Activated CD8-positive, alpha-beta memory T cell treated with anti-CD3 and anti-CD28 coated beads, Interleukin-2, amount 50 U/mL, for 48 hours (primary cell): ENCODE measurements at regions not wholly inside any gene's neighbourhood (a gene's known extent, or its start where the extent isn't known, plus 50 kb on each side); places are given as distances from the start of the nearest gene placed in this dataset.
"Not testable (repeated sequence)": the region's sequence is repeated elsewhere in the genome, so short reads cannot be mapped to it uniquely, and the experiment has no call there.

Experiments
- DNase-seq: peaks from one replicate; pipeline ENCODE4 v3.0.0-alpha.2; 2020

DNA sequence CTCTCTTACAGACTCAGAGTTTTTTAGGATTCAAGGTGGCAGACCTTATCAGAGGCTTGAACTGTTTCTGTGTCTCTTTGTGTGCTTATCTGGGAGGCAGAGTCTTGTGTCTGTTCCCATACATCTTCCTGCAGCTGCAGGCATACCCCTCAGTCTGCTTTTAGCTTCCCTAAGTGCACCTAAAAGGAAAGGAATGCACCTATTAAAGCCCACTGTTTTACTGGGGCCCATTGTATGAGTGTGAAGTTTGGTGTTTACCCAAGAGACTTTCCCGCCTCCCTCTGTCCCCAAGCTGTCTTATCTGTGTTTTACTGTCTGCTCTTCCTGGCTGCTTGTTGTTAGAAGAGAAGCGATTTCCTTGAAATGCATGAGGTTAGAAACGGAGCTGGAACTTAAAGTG lies 1757.3 kb upstream of the PIK3C3 start:
- DNase-seq, result no peak

DNA sequence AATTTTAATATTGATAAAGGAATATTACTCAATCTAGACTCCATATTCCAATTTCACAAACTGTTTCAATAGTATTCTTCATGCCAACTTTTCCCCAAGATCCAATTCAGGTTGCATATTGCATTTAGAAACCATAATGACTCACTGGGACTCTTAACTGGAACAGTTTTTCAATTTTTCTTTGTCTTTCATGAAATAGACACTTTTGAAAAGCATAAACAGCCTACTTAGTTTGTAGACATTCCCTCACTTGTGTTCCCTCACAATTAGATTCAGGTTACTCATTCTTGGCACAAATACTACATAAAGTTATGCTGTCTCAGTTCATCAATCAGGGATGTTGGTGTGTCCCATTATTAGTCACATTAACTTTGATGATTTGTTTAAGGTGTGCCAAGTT lies 1768.4 kb upstream of the PIK3C3 start:
- no peak for DNase-seq

DNA sequence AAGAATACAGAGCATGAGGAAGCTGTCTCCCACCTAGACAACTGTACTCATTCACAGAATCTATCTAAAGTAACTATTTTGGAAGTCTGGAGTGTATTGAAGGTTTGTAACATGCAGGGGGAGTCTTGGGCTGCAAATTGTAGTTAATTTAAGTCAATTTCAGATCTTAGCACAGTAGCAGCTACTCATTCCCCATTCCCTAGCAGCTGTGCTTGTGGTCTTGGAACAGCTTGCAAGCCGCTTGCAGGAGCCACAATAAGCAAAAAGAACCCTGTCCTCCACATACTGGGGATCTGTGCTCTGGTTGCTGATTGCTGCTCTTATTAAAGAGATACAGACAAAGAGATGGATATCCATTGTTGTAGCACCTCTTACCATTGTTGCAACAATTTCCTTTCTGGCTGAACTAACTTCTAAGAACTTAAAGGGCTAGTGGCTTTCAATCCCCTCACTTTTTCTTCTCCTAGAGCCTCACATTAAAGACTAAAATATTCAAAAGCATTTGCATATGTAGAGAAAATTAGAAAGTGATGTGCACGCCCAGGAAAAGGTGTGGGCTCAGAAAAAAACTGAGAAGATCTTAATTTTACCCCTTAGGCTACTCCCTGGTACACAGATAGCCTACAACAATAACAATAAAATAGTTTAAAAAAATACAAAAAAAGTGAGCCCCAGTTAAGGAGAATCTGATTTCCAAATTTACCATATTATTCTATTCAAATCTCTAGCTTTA lies 1775.1 kb upstream of the PIK3C3 start:
- no peak for DNase-seq

- no peak for DNase-seq
Observed at GRCh38 chr18:40168026-40168425, 1787.0 kb upstream of the PIK3C3 start.

GRCh38 chr18:40163254-40163653 lies 1791.8 kb upstream of the PIK3C3 start:
- DNase-seq, result no peak

DNA sequence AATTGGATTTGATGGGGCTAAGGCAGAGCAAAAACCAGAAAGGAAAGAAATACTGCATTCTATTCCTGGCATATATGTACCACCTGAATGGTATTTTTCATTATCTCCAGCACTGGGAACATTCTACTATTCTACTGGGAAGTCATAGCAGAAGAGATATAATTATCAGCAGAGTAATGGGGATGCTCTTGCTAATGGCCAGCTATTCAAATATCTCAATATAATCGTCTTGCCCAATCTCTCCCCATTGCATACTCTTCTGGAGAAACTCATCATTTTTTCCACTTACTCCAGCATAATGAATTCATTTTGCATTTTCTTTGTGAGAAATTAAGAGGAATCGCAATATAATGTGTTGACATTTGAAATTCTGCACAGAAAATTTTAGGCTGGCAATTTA lies 1794.7 kb upstream of the PIK3C3 start:
- DNase-seq, result no peak

- DNase-seq, result no peak
Observed at GRCh38 chr18:40159141-40160017, 1795.7 kb upstream of the PIK3C3 start.

- DNase-seq, result no peak
Observed at GRCh38 chr18:40157120-40157519, 1797.9 kb upstream of the PIK3C3 start.

GRCh38 chr18:40152859-40153258 lies 1802.2 kb upstream of the PIK3C3 start:
- DNase-seq, result no peak

GRCh38 chr18:40148960-40149359 lies 1806.1 kb upstream of the PIK3C3 start:
- DNase-seq, result no peak

DNA sequence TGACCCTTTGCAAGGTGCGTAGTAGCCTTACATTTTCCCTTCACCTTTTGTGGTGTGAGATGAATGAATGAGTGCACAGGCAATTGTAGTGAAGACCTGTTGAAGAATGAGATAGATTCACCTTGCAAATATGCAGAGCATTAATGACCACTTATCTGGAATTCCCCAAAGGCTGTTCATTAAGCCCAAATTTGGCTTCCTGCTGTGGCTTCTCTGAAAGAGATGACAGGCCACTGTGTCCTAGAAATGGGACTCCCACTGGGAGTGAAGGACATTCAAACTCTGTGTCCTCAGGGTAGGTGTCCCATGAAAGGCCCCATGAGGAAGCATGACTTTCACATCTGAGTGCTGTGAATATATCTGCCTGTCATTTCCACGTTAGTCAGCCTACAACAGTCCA lies 1821.8 kb upstream of the PIK3C3 start:
- no peak for DNase-seq

GRCh38 chr18:40132438-40132837 lies 1822.6 kb upstream of the PIK3C3 start:
- DNase-seq, result not testable (repeated sequence)

GRCh38 chr18:40124107-40124506 lies 1830.9 kb upstream of the PIK3C3 start:
- no peak for DNase-seq

DNA sequence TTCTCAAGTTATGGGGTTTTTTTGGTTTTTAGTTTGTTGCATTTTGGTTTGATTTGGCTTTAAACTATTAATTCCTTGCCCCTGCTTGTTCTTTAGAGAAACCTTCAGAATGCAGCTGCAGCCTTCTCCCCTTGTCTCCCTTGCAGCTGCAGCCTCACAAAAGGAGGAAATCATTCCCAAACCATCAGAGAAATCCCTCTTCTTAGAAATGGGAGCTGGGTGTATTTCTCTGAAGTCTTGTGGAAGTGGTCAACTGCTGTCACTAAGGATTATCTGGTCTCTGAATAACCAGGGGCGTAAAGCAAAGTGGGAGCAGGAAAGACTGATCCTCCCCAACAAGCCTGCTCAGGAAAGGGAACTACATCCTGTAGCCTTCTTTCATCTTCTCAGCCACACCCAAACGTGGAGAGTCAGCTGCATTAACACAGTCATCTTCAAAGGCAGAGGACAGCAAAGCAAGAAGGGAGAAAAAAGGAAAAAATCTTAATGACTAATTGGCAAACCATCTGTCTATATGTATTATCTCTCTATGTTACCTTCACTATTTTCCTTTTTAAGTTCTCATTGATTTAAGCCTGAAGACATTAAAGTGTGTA lies 1834.1 kb upstream of the PIK3C3 start:
- no peak for DNase-seq

DNA sequence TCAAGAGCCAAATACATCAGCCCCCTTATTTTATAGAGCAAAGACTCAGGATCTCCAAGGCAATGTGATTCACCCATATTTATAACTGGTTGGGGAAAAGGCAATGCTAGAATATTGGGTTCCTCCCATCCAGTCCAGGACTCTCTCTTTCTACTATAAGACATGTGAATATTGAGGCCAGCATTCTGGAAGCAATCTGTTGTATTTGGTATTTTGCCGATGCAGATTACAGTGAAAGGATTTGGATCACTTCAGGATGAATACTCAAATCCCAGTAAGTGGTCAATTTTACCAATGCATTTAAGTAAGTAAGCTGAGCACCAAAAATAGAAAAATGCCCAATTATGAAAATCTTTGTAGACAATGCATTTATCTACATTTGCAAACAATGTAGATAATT lies 1834.7 kb upstream of the PIK3C3 start:
- no peak for DNase-seq

- DNase-seq, result not testable (repeated sequence)
Observed at GRCh38 chr18:40119581-40119980, 1835.5 kb upstream of the PIK3C3 start.

- no peak for DNase-seq
Observed at GRCh38 chr18:40110455-40110854, 1844.6 kb upstream of the PIK3C3 start.

DNA sequence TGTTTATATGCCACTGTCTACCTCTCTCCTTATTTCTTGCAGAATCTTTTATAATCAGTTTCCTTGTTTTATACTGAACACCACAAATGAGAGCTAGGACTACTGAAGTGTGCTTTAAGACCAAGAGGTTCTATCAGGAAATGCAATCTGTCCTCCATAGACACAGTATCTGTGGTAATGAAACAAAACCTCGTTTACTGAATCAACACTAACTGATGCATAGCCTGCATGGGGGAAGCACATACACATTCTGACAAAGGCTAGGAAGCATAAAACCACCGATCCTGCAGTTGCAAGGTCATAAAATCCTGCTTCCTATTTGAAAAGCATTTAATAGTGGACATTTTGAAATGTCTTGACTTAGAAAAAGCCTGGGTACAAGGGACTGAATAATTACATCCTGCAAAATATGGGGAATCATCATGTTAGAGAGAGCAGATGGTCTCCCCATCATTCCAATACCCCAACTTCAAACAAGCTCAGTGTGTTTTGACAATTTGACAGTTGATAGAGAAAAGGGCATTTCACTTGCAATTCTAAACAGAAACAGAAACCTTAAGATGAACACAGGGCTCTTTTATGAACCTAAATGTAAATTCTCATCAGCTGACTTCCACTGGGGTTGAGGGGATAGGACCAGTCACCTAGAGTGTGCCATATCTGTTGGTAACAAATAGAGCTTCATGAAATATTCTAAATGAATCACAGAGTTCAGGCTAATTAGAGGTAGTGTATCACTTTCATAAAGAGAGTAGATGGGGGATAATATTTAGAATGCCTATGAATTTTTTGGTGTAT lies 1845.6 kb upstream of the PIK3C3 start:
- DNase-seq, result no peak

- no peak for DNase-seq
Observed at GRCh38 chr18:40108596-40108995, 1846.4 kb upstream of the PIK3C3 start.

DNA sequence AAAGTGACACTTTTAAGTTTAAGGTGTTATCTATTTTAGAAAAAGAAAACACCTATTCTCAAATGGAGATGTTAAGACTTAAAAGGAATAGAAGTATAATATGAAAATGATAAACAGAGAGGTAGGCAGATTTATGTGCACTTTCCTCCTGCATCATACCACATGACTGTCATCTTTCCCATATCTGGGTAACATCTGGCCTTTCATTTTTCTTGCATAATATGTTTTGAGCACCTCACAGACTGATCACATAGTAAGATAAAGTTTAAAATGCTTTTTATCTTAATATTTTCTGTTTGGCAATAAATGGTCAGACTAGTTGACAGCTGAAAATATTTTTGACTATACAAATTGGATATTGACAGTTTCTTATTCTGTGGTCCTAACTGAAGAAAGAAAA lies 1852.1 kb upstream of the PIK3C3 start:
- no peak for DNase-seq

GRCh38 chr18:40099641-40100040 lies 1855.4 kb upstream of the PIK3C3 start:
- DNase-seq, result no peak

- DNase-seq, result no peak
Observed at GRCh38 chr18:40096675-40097074, 1858.4 kb upstream of the PIK3C3 start.

DNA sequence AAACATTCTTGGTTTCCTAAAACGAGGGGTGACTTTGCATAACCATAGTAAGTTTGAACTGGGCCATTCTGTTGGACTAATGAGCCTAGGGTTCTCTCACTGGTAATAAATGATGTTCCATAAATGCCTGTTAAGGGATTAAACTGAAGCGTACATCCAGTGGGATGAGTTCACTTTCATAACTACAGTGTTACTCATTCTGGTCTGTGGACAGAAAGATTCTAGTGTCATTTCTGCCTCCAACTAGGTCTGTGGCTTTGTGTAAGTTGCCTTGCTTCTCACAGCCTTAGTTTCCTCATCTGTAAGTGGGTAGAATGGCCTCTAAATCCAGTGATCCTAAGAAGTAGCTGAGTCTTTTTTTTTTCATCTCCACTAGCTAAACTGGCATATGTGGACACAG lies 1860.6 kb upstream of the PIK3C3 start:
- no peak for DNase-seq
